ENCODE measurements at regions not wholly inside any gene's neighbourhood (a gene's known extent, or its start where the extent isn't known, plus 50 kb on each side); places are given as distances from the start of the nearest gene placed in this dataset.

DNA sequence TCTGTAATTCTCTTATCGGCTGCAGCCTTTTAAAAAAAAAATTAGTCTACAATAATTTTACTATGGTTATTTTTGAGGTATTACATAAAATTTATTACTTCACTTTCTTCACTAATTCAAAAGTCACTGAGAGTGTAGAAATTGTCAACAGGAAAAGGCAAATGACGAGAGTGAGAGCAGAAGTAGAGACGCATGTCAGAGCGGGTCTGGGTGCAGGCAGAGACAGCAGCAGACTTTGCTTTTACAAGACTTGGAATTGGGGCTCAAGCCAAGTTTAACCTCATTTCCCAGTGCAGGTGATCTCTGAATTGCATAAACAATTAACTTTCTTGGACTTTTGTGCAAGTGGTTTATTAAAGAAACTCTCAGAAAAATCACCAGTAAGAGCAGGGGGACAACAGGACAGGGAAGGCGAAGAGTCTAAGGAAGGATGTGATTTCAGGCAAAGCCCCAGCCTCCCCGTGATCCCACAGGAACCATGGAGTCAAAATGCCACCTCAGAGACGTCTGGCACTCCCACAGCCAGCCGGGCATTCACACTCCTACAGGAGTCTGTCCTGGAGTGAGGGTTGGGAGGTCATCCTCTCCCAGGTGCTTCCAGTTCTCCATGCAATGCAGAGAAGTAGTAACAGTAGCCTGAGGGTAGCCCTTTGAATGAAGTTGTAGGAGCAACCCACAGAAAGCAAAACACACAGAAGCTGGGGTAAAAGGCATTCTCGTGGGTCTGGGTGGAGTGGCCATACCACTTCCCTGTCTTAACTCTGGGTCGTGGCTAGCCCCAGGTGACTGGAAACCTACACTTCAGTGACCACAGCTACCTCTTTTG lies 274.0 kb upstream of the TGFBR2 start:
- TF ChIP-seq, protein P1, sequence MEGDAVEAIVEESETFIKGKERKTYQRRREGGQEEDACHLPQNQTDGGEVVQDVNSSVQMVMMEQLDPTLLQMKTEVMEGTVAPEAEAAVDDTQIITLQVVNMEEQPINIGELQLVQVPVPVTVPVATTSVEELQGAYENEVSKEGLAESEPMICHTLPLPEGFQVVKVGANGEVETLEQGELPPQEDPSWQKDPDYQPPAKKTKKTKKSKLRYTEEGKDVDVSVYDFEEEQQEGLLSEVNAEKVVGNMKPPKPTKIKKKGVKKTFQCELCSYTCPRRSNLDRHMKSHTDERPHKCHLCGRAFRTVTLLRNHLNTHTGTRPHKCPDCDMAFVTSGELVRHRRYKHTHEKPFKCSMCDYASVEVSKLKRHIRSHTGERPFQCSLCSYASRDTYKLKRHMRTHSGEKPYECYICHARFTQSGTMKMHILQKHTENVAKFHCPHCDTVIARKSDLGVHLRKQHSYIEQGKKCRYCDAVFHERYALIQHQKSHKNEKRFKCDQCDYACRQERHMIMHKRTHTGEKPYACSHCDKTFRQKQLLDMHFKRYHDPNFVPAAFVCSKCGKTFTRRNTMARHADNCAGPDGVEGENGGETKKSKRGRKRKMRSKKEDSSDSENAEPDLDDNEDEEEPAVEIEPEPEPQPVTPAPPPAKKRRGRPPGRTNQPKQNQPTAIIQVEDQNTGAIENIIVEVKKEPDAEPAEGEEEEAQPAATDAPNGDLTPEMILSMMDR (IDR thresholded peaks at IDR 0.05): no peak
- no peak for TF ChIP-seq POLR2A (IDR thresholded peaks at IDR 0.05)
